Mucosa of descending colon (tissue), 3 donors: ENCODE measurements at regions not wholly inside any gene's neighbourhood (a gene's known extent, or its start where the extent isn't known, plus 50 kb on each side); places are given as distances from the start of the nearest gene placed in this dataset.

Source experiments
- ATAC-seq: fragments of 200-7000 bp; cut with Tn5 transposase; one replicate; pipeline ENCODE4 v1.9.1; 2020; ENCODE audit warnings: mild to moderate bottlenecking, moderate library complexity
- DNase-seq, 3 donors: peaks; one replicate each; pipeline ENCODE4 v3.0.0-alpha.2; 2020
- H3K36me3 ChIP-seq: fragments of 200-600 bp; one replicate; pipeline ENCODE4 v1.8.0; 2021; ENCODE audit warnings: low read depth, mild to moderate bottlenecking
- H3K4me1 ChIP-seq: fragments of 200-600 bp; one replicate; pipeline ENCODE4 v1.8.0; 2021; ENCODE audit warnings: low read depth, mild to moderate bottlenecking
- H3K4me3 ChIP-seq: fragments of 200-600 bp; one replicate; pipeline ENCODE4 v1.8.0; 2021; ENCODE audit warnings: mild to moderate bottlenecking
- H3K9me3 ChIP-seq: fragments of 200-600 bp; one replicate; pipeline ENCODE4 v1.8.0; 2021; ENCODE audit warnings: mild to moderate bottlenecking
- intact Hi-C, 2 donors: fragments of 100-400 bp; cut with DNase I in 1 of 2; cut with micrococcal nuclease in 1 of 2; formaldehyde crosslinking; loops; one replicate each; pipeline versions ENCODE4 v1.11.0 to v1.11.1; 2022; cut with DNase I, micrococcal nuclease
- TF ChIP-seq, protein P1 (sequence below): fragments of 200-600 bp; IDR thresholded peaks from one replicate; pipeline ENCODE4 v1.8.0; 2022; ENCODE audit warnings: antibody characterized with exemption, mild to moderate bottlenecking
- donor health status: DM: no; HTN: no; CAD: no; lungs with moderate emphysema.
- donor health status: DM: no; HTN: no; CAD: no.
- donor health status: DM: no; HTN: yes; CAD: no.

DNA sequence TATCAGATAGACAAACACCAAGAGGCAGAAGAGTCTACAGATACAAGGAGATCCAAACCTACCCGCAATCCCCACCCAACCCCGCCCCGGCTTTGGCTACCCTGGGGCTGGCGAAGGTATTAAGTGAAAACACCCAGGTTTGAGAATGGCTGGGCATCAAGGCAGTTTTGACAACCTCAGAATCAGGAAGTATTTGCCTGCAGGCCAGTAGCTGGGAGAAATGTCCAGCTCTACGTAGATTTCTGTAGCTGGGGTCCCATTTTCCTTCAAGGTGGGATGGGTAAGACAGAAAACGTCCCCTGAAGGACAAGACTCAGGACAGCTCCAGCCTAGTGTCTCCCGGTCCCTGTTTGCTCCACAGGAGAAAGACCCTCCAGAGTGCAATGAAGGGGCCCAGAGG, 101.8 kb upstream of the ERG start:
- Histone ChIP-seq H3K36me3 (no peaks in the 10 kb centered on the region), H3K4me3 (no peak overlapping the region), H3K4me1 (no peaks in the 10 kb centered on the region), H3K9me3 (no peaks in the 10 kb centered on the region)
- intact Hi-C loops, result no loop called here
- DNase-seq, result no peak
- no peak for ATAC-seq
- TF ChIP-seq, protein P1, sequence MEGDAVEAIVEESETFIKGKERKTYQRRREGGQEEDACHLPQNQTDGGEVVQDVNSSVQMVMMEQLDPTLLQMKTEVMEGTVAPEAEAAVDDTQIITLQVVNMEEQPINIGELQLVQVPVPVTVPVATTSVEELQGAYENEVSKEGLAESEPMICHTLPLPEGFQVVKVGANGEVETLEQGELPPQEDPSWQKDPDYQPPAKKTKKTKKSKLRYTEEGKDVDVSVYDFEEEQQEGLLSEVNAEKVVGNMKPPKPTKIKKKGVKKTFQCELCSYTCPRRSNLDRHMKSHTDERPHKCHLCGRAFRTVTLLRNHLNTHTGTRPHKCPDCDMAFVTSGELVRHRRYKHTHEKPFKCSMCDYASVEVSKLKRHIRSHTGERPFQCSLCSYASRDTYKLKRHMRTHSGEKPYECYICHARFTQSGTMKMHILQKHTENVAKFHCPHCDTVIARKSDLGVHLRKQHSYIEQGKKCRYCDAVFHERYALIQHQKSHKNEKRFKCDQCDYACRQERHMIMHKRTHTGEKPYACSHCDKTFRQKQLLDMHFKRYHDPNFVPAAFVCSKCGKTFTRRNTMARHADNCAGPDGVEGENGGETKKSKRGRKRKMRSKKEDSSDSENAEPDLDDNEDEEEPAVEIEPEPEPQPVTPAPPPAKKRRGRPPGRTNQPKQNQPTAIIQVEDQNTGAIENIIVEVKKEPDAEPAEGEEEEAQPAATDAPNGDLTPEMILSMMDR, result no peak

DNA sequence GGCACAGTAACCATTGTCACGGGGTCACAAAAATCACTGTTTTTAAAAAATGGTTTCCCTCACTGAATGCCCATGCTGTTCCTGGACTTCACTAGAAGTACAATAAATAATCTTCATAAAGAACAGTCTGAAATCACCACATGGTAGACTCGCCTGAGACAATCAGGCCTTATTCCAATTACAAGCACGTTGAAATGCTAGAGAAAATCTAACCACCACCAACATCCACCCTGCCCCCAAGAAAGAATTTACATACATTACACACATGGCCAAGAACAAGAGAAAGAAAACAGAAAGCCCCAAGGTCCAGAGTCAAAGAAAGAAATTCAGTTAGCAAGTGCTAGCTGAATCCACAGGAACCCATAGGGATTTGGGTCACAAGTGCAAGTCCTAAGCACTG, 107.0 kb upstream of the ERG start:
- H3K4me3 ChIP-seq, result no peak overlapping the region
- intact Hi-C loops, result no loop called here
- H3K36me3 ChIP-seq, result no peaks in the 10 kb centered on the region
- DNase-seq (no peak), ATAC-seq (no peak)
- no peaks in the 10 kb centered on the region for H3K9me3 ChIP-seq
- TF ChIP-seq, protein P1, result no peak
- H3K4me1 ChIP-seq, result no peaks in the 10 kb centered on the region

DNA sequence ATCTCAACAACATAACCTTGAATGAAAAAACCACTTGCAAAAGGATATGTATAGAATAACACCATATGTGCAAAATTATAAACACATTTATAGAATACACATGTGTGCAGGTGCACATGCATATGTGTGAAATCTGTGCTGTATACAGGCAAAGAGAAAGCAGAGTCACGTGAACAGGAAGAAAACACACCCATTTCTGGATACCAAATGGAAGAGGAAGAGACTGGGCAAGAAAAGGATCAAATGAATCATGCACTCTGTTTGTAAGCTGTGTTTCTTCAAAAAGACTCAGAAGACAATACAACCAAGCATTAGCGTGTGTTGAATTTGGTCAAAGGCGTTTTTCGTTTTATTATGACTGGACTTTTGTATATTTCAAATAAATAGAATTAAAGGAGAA, 111.3 kb upstream of the ERG start:
- intact Hi-C loops, result no loop called here

DNA sequence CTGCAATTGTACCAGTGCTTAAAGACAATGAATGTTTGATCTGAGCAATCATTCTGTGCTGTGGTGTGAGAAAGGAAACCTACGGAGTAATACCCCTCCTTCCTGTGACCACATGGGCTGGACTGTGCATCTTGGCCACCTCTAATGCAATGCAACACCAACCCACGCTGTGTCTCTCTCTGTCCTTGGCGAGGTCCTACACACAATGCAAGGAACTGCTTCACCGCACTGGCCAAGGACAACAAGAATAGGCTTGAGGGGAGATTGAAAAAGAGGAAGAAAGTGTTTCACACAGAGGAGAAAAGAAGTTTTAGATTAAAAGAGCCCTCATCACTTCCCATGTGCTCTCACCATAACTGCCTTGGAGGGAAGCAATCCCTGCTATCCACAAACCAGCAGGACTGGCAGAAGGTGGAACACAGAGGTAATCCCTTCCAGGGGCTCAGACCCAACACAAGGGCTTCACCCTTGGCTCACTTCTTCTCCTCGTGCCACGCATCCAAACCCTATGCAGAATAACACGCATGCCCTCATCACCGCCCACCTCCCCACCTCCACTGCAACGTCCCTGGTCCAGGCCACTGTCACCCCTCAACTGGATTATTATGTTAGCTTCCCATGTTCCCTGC, 112.5 kb upstream of the ERG start:
- TF ChIP-seq, protein P1, result no peak
- H3K36me3 ChIP-seq, result no peaks in the 10 kb centered on the region
- no peaks in the 10 kb centered on the region for H3K9me3 ChIP-seq
- no peak for ATAC-seq
- no peak for DNase-seq
- intact Hi-C loops, result no loop called here
- H3K4me3 ChIP-seq, result no peak overlapping the region
- H3K4me1 ChIP-seq, result peaks cover 3% of the 10 kb centered on the region

More for the DNA sequence above, 111.3 kb upstream of the ERG start:
- no peak overlapping the region for H3K4me3 ChIP-seq
- H3K4me1 ChIP-seq, result peaks cover 3% of the 10 kb centered on the region
- TF ChIP-seq, protein P1, result no peak
- ATAC-seq, result peak; percentile 57
- DNase-seq, result no peak
- H3K9me3 ChIP-seq, result no peaks in the 10 kb centered on the region
- no peaks in the 10 kb centered on the region for H3K36me3 ChIP-seq

GRCh38 chr21:38611277-38611676, 113.0 kb upstream of the ERG start:
- no peak overlapping the region for H3K4me3 ChIP-seq
- DNase-seq (no peak), ATAC-seq (no peak)
- no peaks in the 10 kb centered on the region for H3K36me3 ChIP-seq
- no peaks in the 10 kb centered on the region for H3K9me3 ChIP-seq
- peaks cover 3% of the 10 kb centered on the region for H3K4me1 ChIP-seq
- intact Hi-C loops, result no loop called here
- TF ChIP-seq, protein P1, result no peak

DNA sequence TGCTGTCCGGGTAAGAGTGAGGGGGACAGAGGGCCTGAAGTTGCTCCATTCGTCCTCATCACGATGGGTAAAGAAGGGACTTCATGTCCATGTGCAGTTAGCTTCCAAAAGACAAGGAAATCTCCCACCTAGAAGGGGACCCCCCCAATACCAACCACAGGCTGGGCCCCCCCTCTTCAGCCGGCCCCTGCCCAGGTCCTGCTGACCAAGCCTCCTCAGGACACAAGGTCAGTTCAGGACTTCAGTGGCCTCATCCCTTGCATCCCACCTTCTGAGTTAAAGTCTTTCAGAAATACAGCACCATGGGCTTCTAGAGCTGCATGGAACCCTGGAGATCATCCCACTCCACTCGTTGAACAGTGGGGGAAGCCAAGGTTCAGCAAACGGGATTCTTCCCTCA, 115.4 kb upstream of the ERG start:
- Histone ChIP-seq H3K9me3 (no peaks in the 10 kb centered on the region), H3K4me1 (peaks cover 3% of the 10 kb centered on the region), H3K4me3 (no peak overlapping the region), H3K36me3 (no peaks in the 10 kb centered on the region)
- ATAC-seq (no peak), DNase-seq (no peak)
- intact Hi-C loops, result no loop called here
- TF ChIP-seq, protein P1, result no peak
